DND-41 (cell line): ENCODE measurements at regions not wholly inside any gene's neighbourhood (a gene's known extent, or its start where the extent isn't known, plus 50 kb on each side); places are given as distances from the start of the nearest gene placed in this dataset.

Source experiments
- ATAC-seq: fragments of 200-7000 bp; cut with Tn5 transposase; 3 replicates; pipeline ENCODE4 v1.9.1; 2021; ENCODE audit warnings: low read depth; ENCODE audit not compliant: insufficient read depth
- DNase-seq: peaks from one replicate; pipeline ENCODE4 v3.0.0-alpha.2; 2020
- H2AFZ ChIP-seq: 2 replicates; pipeline ENCODE4 v1.6.0; 2012; ENCODE audit warnings: low read depth, low read length
- H3K27ac ChIP-seq: 2 replicates; pipeline ENCODE4 v1.5.1; 2012; ENCODE audit warnings: low read length, inconsistent platforms
- H3K27me3 ChIP-seq: fragments of 200-600 bp; sonication (generic); 2 replicates; pipeline ENCODE4 v1.6.0; 2012; ENCODE audit warnings: low read length, mild to moderate bottlenecking, inconsistent platforms; ENCODE audit not compliant: insufficient read depth, poor library complexity
- H3K36me3 ChIP-seq: 2 replicates; pipeline ENCODE4 v1.5.1; 2012; ENCODE audit warnings: low read length, inconsistent platforms; ENCODE audit not compliant: insufficient read depth
- H3K4me1 ChIP-seq: 2 replicates; pipeline ENCODE4 v1.5.1; 2012; ENCODE audit warnings: mild to moderate bottlenecking, low read length; ENCODE audit not compliant: insufficient read depth
- H3K4me2 ChIP-seq: 2 replicates; pipeline ENCODE4 v1.6.0; 2012; ENCODE audit warnings: mild to moderate bottlenecking, moderate library complexity, low read length, inconsistent platforms; ENCODE audit not compliant: insufficient read depth
- H3K4me3 ChIP-seq, 2 experiments: fragments of 200-600 bp in 1 of 2; shearing (Covaris generic) in 1 of 2; 2 replicates each; pipeline ENCODE4 v1.5.1; 2012 to 2016; ENCODE audit warnings: inconsistent platforms in 2 of 2, low read length in 2 of 2, mild to moderate bottlenecking in 2 of 2, low read depth in 1 of 2, moderate library complexity in 1 of 2
- H3K79me2 ChIP-seq: 2 replicates; pipeline ENCODE4 v1.6.0; 2012; ENCODE audit warnings: low read length, inconsistent platforms; ENCODE audit not compliant: insufficient read depth
- H3K9ac ChIP-seq: 2 replicates; pipeline ENCODE4 v1.6.0; 2012; ENCODE audit warnings: low read depth, mild to moderate bottlenecking, inconsistent platforms, low read length, moderate library complexity
- H3K9me3 ChIP-seq: 2 replicates; pipeline ENCODE4 v1.5.1; 2012; ENCODE audit warnings: low read length, moderate library complexity, mild to moderate bottlenecking, inconsistent platforms; ENCODE audit not compliant: insufficient read depth, severe bottlenecking
- H4K20me1 ChIP-seq: 2 replicates; pipeline ENCODE4 v1.6.0; 2012; ENCODE audit warnings: low read length; ENCODE audit not compliant: insufficient read depth
- EZH2 ChIP-seq: IDR thresholded peaks from 3 replicates; pipeline ENCODE4 v1.6.1; 2012; ENCODE audit warnings: borderline replicate concordance, low read depth, mild to moderate bottlenecking, moderate library complexity, low read length, inconsistent platforms; ENCODE audit not compliant: severe bottlenecking
- TF ChIP-seq, protein P1 (sequence below): IDR thresholded peaks from 2 replicates; pipeline ENCODE4 v1.5.1; 2012; ENCODE audit warnings: borderline replicate concordance, low read length, moderate library complexity, mild to moderate bottlenecking; ENCODE audit not compliant: poor library complexity, severe bottlenecking; ENCODE audit errors: extremely low read depth

DNA sequence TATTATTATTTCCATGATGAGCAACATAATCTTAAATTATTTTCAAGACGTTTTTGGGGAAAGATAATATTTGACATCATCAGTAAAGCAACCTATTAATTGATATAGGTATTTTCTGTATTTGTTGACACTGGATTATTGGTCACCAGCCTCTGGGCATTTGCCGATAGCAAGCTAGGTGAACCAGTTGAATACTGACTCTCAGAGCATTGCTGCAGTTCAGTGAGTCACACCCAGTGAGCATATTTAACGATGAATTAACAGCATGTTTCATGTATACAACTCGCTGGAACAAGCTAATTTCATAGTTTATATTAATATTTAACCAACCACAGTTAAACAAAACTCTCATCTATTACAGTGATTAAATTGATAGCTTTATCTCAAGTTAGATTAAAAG is 1006.0 kb upstream of the DIAPH2 start:
- no peak overlapping the region for H3K4me2 ChIP-seq
- no peaks in the 10 kb centered on the region for H3K79me2 ChIP-seq
- no peak overlapping the region for H3K4me3 ChIP-seq
- DNase-seq, result no peak
- H3K4me1 ChIP-seq, result no peaks in the 10 kb centered on the region
- ATAC-seq, result no peak
- no peaks in the 10 kb centered on the region for H3K27me3 ChIP-seq
- no peak overlapping the region for H3K27ac ChIP-seq
- no peak overlapping the region for H2AFZ ChIP-seq
- H4K20me1 ChIP-seq, result no peaks in the 10 kb centered on the region
- no peak for TF ChIP-seq EZH2
- TF ChIP-seq, protein P1, sequence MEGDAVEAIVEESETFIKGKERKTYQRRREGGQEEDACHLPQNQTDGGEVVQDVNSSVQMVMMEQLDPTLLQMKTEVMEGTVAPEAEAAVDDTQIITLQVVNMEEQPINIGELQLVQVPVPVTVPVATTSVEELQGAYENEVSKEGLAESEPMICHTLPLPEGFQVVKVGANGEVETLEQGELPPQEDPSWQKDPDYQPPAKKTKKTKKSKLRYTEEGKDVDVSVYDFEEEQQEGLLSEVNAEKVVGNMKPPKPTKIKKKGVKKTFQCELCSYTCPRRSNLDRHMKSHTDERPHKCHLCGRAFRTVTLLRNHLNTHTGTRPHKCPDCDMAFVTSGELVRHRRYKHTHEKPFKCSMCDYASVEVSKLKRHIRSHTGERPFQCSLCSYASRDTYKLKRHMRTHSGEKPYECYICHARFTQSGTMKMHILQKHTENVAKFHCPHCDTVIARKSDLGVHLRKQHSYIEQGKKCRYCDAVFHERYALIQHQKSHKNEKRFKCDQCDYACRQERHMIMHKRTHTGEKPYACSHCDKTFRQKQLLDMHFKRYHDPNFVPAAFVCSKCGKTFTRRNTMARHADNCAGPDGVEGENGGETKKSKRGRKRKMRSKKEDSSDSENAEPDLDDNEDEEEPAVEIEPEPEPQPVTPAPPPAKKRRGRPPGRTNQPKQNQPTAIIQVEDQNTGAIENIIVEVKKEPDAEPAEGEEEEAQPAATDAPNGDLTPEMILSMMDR, result no peak
- no peaks in the 10 kb centered on the region for H3K9me3 ChIP-seq
- H3K36me3 ChIP-seq, result no peaks in the 10 kb centered on the region
- no peak overlapping the region for H3K9ac ChIP-seq

DNA sequence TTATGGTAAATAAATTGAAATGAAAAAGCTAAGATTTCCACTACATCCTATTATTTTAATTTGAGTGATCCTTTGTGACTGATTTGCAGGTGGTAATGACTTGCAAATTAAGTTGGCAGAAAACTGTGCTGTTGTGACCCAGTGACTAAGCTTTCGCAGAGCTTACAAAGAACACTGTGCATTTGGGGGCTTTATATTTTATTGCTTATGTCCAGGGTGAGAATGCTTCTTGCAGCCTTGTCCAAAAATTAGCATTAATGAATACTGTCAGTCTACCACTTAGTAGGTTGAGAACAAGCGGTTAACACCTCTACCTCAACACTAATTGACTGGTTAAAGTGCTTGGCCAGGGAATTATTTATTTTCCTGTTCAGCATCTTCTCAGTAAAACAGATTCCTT is 991.3 kb upstream of the DIAPH2 start:
- no peaks in the 10 kb centered on the region for H3K4me1 ChIP-seq
- no peak overlapping the region for H3K4me2 ChIP-seq
- DNase-seq, result no peak

DNA sequence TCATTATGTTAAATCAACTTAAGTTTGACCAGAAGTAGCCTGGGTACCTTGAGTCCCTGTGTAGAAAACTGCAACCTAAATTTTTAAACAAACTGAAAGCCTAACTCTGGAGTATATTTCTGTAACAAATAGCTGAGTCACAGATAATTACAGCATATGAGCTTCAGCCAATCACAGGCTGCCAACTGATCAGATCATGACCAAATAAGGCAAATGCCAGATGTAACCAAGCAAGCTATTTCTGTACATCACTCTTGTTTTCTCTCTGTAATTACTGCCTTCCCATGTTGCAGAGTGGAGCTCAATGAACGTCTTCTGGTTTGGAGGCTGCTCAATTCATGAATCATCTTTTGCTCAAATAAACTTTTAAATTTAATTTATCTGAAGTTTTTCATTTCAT is 980.9 kb upstream of the DIAPH2 start:
- Histone ChIP-seq H3K4me2 (no peak overlapping the region), H3K4me3 (no peak overlapping the region), H4K20me1 (no peaks in the 10 kb centered on the region), H3K9me3 (no peaks in the 10 kb centered on the region), H3K79me2 (no peaks in the 10 kb centered on the region), H3K27me3 (no peaks in the 10 kb centered on the region), H3K4me1 (no peaks in the 10 kb centered on the region), H2AFZ (no peak overlapping the region), H3K9ac (no peak overlapping the region), H3K36me3 (no peaks in the 10 kb centered on the region), H3K27ac (no peak overlapping the region)
- TF ChIP-seq, protein P1, result no peak
- no peak for TF ChIP-seq EZH2
- ATAC-seq (no peak), DNase-seq (no peak)

More for the DNA sequence above, 991.3 kb upstream of the DIAPH2 start:
- Histone ChIP-seq H3K27ac (no peak overlapping the region), H3K27me3 (no peaks in the 10 kb centered on the region), H4K20me1 (no peaks in the 10 kb centered on the region), H3K79me2 (no peaks in the 10 kb centered on the region), H2AFZ (no peak overlapping the region), H3K36me3 (no peaks in the 10 kb centered on the region), H3K4me3 (no peak overlapping the region), H3K9ac (no peak overlapping the region), H3K9me3 (no peaks in the 10 kb centered on the region)
- TF ChIP-seq, protein P1, result no peak
- TF ChIP-seq EZH2, result no peak
- no peak for ATAC-seq

DNA sequence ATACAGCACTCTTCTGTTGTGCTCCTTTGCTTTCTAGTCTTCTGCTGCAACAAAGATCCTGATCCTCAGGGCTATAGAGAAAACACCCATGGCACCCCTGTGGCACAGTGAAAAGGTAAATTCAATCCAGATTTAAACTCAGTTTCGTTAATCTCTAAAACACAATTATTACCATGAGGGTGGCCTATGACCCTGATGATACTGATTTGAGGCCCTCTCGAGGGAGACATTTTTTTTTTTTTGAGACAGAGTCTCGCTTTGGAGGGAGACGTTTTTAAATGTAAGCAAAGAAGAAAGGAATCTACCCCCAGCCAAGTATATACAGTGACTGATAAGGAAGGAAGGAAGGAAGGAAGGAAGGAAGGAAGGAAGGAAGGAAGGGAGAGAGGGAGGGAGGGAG is 967.8 kb upstream of the DIAPH2 start:
- H3K27me3 ChIP-seq, result no peaks in the 10 kb centered on the region

More for the DNA sequence above, 967.8 kb upstream of the DIAPH2 start:
- Histone ChIP-seq H2AFZ (no peak overlapping the region), H3K79me2 (no peaks in the 10 kb centered on the region), H4K20me1 (no peaks in the 10 kb centered on the region), H3K27ac (no peak overlapping the region), H3K9me3 (no peaks in the 10 kb centered on the region), H3K4me1 (no peaks in the 10 kb centered on the region), H3K4me3 (no peak overlapping the region), H3K4me2 (no peak overlapping the region), H3K9ac (no peak overlapping the region), H3K36me3 (no peaks in the 10 kb centered on the region)
- ATAC-seq (no peak), DNase-seq (no peak)
- TF ChIP-seq EZH2, result no peak
- TF ChIP-seq, protein P1, result no peak
